HG02588 (cell line): ENCODE measurements at regions not wholly inside any gene's neighbourhood (a gene's known extent, or its start where the extent isn't known, plus 50 kb on each side); places are given as distances from the start of the nearest gene placed in this dataset.
"Not testable (repeated sequence)": the region's sequence is repeated elsewhere in the genome, so short reads cannot be mapped to it uniquely, and the experiment has no call there.

ENCODE experiments used
- ATAC-seq: cut with Tn5 transposase; IDR thresholded peaks from one replicate; pipeline ENCODE4 v1.9.1; 2021; ENCODE audit warnings: mild to moderate bottlenecking, moderate library complexity; ENCODE audit not compliant: unreplicated experiment

DNA sequence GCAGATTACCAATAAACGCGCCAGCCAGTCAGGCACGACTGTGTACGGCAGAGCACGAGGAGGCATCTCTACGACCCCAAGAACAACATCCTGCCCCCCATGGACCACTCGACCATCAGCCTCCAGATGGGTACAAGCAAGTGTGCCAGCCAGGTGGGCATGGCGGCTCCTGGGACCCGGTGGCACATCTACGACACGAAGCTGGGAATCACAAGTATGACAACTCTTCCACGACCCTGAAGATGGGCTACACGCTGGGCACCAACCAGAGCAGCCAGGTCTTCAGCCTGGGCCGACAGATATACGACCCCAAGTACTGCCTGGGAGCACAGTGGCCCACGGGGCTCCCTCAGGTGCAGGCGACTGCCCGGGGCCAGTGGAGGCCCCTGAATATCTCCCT is 217.6 kb downstream of the POTED start:
- no peak for ATAC-seq

- ATAC-seq: not testable (repeated sequence)
Observed at GRCh38 chr21:13826511-13826910, 216.9 kb downstream of the POTED start.

DNA sequence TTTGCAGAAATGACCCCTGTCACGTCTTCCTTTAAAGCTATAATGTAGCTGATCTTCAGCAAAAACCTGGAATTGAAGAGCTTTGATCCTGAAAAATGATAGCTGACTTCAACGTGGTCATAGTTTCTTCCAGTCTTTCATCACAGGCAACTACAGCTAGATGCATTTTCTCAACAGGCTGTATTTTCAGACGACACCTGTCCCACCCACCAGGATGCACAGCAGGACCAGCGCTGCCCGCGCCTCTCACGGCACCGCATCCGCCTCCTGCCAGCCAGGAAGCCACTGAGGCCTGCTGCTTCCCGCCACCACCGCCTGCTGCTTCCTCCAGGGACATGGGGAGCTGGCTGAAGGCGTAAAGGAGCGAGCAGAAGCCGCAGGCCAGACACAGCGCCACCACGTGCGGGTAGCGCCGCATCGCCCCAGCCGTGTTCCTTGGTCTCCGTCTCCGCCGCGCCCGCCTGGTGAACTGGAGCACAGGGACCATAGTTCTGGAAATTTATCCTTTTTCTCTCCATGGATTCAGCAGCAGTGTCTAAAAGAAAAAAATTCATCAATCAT is 215.7 kb downstream of the POTED start:
- not testable (repeated sequence) for ATAC-seq

DNA sequence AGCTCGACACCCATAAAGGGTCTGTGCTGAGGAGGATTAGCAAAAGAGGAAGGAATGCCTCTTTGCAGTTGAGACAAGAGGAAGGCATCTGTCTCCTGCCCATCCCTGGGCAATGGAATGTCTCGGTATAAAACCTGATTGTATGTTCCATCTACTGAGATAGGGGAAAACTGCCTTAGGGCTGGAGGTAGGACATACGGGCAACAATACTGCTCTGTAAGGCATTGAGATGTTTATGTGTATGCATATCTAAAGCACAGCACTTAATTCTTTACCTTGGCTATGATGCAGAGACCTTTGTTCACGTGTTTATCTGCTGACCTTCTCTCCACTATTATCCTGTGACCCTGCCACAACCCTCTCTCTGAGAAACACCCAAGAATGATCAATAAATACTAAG is 210.7 kb downstream of the POTED start:
- ATAC-seq: not testable (repeated sequence)

GRCh38 chr21:13812191-13812590 is 202.6 kb downstream of the POTED start:
- ATAC-seq: not testable (repeated sequence)

- ATAC-seq: not testable (repeated sequence)
Observed at GRCh38 chr21:13810559-13810958, 201.0 kb downstream of the POTED start.

DNA sequence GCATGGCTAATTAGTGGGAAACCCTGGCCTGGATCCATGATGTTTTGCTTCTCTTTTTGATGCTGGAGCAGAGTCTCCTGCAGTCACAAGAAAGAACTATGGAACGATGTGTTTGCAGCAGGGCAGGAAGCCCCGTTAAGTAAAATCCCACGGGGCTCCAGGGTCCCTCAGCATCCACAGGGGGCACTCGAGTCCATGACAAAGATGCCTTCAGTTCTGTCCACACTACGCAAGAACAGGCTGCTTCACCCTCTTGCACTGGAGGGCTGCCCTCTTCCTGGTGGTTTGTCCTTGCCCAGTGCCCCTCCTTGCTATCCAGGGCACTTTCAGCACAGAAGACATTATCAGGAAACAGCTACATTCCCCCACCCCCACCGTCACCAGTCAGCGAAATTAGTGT is 196.9 kb downstream of the POTED start:
- ATAC-seq: not testable (repeated sequence)

- ATAC-seq: not testable (repeated sequence)
Observed at GRCh38 chr21:13802757-13803156, 193.2 kb downstream of the POTED start.
